ENCODE measurements at regions not wholly inside any gene's neighbourhood (a gene's known extent, or its start where the extent isn't known, plus 50 kb on each side); places are given as distances from the start of the nearest gene placed in this dataset.

DNA sequence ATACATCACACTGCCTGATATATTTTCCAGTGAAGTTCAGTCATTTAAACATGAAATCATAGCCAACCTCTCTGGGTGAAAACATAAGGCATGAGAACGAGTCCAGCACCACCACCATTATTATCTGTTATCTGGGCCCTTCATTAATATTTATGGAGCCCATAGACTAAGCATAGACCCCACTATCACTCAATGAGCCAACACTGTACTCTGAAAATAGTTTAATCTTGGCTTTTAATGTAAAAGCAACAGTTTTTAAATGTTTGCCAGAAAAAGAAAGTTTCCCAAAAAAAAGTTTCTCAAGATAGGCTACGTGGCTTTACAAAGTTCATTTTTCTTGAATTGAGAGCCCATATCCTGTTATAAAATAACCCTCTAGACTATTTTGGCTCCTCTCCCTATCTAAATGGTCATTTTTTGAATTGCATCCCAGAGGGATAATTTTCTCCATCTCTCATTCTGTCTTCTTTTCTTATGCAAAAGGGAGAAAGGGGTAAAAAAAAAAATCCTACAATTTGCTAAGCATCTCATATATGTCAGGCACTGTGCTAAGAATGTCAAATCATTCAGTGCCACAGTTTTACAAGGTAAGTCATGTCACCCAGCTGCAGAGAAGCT, 66.1 kb downstream of the FZD1 start:
- ATAC-seq (no peak), DNase-seq (ENCODE audit: low read depth, low spot score) (no peak)
- no peaks in the 10 kb centered on the region for H3K9me2 ChIP-seq (ENCODE audit: insufficient read depth)
- H4K20me1 ChIP-seq (ENCODE audit: insufficient read depth), result no peaks in the 10 kb centered on the region
- 0 out of 2 replicates have a peak, but pooled peaks cover 10% of the 10 kb centered on the region for H3K27me3 ChIP-seq (ENCODE audit: insufficient read depth, low read length)
- no peak overlapping the region for H3K27ac ChIP-seq (ENCODE audit: low read depth, low read length)
- CTCF ChIA-PET, result no interaction called here
- no peak overlapping the region for H3K4me2 ChIP-seq (ENCODE audit: low read length)
- H3K9me3 ChIP-seq (ENCODE audit: control insufficient read depth in 1 of 2, insufficient read depth in 1 of 2, low read depth in 1 of 2, low read length in 2 of 2), result no peaks in the 10 kb centered on the region
- no peaks in the 10 kb centered on the region for H3K79me2 ChIP-seq (ENCODE audit: insufficient read depth, low read length)
- H3K9ac ChIP-seq (ENCODE audit: low read length), result no peak overlapping the region
- H3K4me1 ChIP-seq (ENCODE audit: control insufficient read depth in 1 of 2, insufficient read depth in 2 of 2, low read length in 2 of 2), result no peaks in the 10 kb centered on the region
- BruUV-seq (replicated peaks), result no TSS peak
- intact Hi-C loops (cut with micrococcal nuclease), result no loop called here
- H2AFZ ChIP-seq (ENCODE audit: low read depth, low read length, poor library complexity, severe bottlenecking), result no peak overlapping the region
- H3K4me3 ChIP-seq (replicated peaks in 1 of 2; ENCODE audit: low read depth in 1 of 2, low read length in 2 of 2), result no peak overlapping the region
- no peak for TF ChIP-seq CBX3 (IDR thresholded peaks at IDR 0.05; ENCODE audit: low read depth)
- TF ChIP-seq, protein P1, sequence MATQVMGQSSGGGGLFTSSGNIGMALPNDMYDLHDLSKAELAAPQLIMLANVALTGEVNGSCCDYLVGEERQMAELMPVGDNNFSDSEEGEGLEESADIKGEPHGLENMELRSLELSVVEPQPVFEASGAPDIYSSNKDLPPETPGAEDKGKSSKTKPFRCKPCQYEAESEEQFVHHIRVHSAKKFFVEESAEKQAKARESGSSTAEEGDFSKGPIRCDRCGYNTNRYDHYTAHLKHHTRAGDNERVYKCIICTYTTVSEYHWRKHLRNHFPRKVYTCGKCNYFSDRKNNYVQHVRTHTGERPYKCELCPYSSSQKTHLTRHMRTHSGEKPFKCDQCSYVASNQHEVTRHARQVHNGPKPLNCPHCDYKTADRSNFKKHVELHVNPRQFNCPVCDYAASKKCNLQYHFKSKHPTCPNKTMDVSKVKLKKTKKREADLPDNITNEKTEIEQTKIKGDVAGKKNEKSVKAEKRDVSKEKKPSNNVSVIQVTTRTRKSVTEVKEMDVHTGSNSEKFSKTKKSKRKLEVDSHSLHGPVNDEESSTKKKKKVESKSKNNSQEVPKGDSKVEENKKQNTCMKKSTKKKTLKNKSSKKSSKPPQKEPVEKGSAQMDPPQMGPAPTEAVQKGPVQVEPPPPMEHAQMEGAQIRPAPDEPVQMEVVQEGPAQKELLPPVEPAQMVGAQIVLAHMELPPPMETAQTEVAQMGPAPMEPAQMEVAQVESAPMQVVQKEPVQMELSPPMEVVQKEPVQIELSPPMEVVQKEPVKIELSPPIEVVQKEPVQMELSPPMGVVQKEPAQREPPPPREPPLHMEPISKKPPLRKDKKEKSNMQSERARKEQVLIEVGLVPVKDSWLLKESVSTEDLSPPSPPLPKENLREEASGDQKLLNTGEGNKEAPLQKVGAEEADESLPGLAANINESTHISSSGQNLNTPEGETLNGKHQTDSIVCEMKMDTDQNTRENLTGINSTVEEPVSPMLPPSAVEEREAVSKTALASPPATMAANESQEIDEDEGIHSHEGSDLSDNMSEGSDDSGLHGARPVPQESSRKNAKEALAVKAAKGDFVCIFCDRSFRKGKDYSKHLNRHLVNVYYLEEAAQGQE (IDR thresholded peaks at IDR 0.05; ENCODE audit: low read depth), result no peak
- TF ChIP-seq, protein P2, sequence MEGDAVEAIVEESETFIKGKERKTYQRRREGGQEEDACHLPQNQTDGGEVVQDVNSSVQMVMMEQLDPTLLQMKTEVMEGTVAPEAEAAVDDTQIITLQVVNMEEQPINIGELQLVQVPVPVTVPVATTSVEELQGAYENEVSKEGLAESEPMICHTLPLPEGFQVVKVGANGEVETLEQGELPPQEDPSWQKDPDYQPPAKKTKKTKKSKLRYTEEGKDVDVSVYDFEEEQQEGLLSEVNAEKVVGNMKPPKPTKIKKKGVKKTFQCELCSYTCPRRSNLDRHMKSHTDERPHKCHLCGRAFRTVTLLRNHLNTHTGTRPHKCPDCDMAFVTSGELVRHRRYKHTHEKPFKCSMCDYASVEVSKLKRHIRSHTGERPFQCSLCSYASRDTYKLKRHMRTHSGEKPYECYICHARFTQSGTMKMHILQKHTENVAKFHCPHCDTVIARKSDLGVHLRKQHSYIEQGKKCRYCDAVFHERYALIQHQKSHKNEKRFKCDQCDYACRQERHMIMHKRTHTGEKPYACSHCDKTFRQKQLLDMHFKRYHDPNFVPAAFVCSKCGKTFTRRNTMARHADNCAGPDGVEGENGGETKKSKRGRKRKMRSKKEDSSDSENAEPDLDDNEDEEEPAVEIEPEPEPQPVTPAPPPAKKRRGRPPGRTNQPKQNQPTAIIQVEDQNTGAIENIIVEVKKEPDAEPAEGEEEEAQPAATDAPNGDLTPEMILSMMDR (IDR thresholded peaks at IDR 0.05 in 2 of 3, conservative IDR thresholded peaks at IDR 0.05 in 1 of 3; ENCODE audit: borderline replicate concordance in 1 of 3, insufficient read depth in 1 of 3, low read depth in 2 of 3, low read length in 2 of 3), result no peak
- TF ChIP-seq, protein P3, sequence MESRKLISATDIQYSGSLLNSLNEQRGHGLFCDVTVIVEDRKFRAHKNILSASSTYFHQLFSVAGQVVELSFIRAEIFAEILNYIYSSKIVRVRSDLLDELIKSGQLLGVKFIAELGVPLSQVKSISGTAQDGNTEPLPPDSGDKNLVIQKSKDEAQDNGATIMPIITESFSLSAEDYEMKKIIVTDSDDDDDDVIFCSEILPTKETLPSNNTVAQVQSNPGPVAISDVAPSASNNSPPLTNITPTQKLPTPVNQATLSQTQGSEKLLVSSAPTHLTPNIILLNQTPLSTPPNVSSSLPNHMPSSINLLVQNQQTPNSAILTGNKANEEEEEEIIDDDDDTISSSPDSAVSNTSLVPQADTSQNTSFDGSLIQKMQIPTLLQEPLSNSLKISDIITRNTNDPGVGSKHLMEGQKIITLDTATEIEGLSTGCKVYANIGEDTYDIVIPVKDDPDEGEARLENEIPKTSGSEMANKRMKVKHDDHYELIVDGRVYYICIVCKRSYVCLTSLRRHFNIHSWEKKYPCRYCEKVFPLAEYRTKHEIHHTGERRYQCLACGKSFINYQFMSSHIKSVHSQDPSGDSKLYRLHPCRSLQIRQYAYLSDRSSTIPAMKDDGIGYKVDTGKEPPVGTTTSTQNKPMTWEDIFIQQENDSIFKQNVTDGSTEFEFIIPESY (IDR thresholded peaks at IDR 0.05; ENCODE audit: extremely low read depth, insufficient replicate concordance, low read length), result no peak
- no peak for TF ChIP-seq POLR2A (IDR thresholded peaks at IDR 0.05; ENCODE audit: borderline replicate concordance, extremely low read depth, insufficient read depth, insufficient read length)
- TF ChIP-seq POLR2AphosphoS5 (IDR thresholded peaks at IDR 0.05; ENCODE audit: low read depth, low read length), result no peak
- no peak for TF ChIP-seq EGR1 (IDR thresholded peaks at IDR 0.05; ENCODE audit: low read depth)
- TF ChIP-seq, protein P4, sequence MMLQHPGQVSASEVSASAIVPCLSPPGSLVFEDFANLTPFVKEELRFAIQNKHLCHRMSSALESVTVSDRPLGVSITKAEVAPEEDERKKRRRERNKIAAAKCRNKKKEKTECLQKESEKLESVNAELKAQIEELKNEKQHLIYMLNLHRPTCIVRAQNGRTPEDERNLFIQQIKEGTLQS (IDR thresholded peaks at IDR 0.05), result no peak
- TF ChIP-seq EZH2 (IDR thresholded peaks at IDR 0.05), result no peak
- TF ChIP-seq ZFX (IDR thresholded peaks at IDR 0.05), result no peak
- no peak for TF ChIP-seq EZH2phosphoT487 (IDR thresholded peaks at IDR 0.05; ENCODE audit: borderline replicate concordance)
- no peak for TF ChIP-seq TCF7L2 (IDR thresholded peaks at IDR 0.05; ENCODE audit: borderline replicate concordance, extremely low read depth, insufficient read depth, insufficient read length)
- TF ChIP-seq YY1 (IDR thresholded peaks at IDR 0.05; ENCODE audit: extremely low read depth, insufficient replicate concordance, low read depth, low read length), result no peak
- no peak for TF ChIP-seq JUND (IDR thresholded peaks at IDR 0.05)
- TF ChIP-seq, protein P5, sequence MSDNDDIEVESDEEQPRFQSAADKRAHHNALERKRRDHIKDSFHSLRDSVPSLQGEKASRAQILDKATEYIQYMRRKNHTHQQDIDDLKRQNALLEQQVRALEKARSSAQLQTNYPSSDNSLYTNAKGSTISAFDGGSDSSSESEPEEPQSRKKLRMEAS (IDR thresholded peaks at IDR 0.05), result no peak
- no peak for TF ChIP-seq RAD21 (IDR thresholded peaks at IDR 0.05; ENCODE audit: low read depth)
- H3K36me3 ChIP-seq (ENCODE audit: control insufficient read depth in 1 of 2, insufficient read depth in 2 of 2, low read length in 2 of 2), result no peaks in the 10 kb centered on the region
- RAD21 ChIA-PET (ENCODE audit: low non-redundant PET in 1 of 2, low total read pairs in 2 of 2, uncharacterized antibody in 2 of 2, unreplicated experiment in 2 of 2), result no interaction called here
- POLR2A ChIA-PET, result no interaction called here
